Bronchial epithelial cell (primary cell): ENCODE measurements at regions not wholly inside any gene's neighbourhood (a gene's known extent, or its start where the extent isn't known, plus 50 kb on each side); places are given as distances from the start of the nearest gene placed in this dataset.

Source experiments
- DNase-seq: peaks from one replicate; pipeline ENCODE4 v3.0.0-alpha.2; 2010; ENCODE audit warnings: low read depth
- FAIRE-seq: peaks from 2 replicates; lab custom pipeline; 2011; peaks lifted over from hg19 to GRCh38; lab: Jason Lieb, UNC
- H3K27me3 ChIP-seq: 2 replicates; pipeline ENCODE4 v1.5.1; 2011; ENCODE audit warnings: low read length; ENCODE audit not compliant: control insufficient read depth, insufficient read depth
- H3K36me3 ChIP-seq: 2 replicates; pipeline ENCODE4 v1.5.1; 2011; ENCODE audit warnings: low read length; ENCODE audit not compliant: control insufficient read depth, insufficient read depth
- H3K4me3 ChIP-seq: 2 replicates; pipeline ENCODE4 v1.5.1; 2011; ENCODE audit warnings: mild to moderate bottlenecking, low read depth, low read length, control low read depth
- CTCF ChIP-seq: IDR thresholded peaks from 2 replicates; pipeline ENCODE4 v1.5.1; 2011; ENCODE audit warnings: mild to moderate bottlenecking, moderate library complexity, low read length, control low read depth, inconsistent platforms; ENCODE audit not compliant: insufficient read depth, severe bottlenecking

- Histone ChIP-seq H3K36me3 (no peaks in the 10 kb centered on the region), H3K4me3 (no peak overlapping the region), H3K27me3 (no peaks in the 10 kb centered on the region)
- no peak for TF ChIP-seq CTCF
- FAIRE-seq (peak; percentile 43), DNase-seq (no peak)
Observed at GRCh38 chr1:178629252-178630154, 95.5 kb upstream of the RALGPS2 start.

- no peak for FAIRE-seq
- Histone ChIP-seq H3K4me3 (no peak overlapping the region), H3K36me3 (no peaks in the 10 kb centered on the region), H3K27me3 (no peaks in the 10 kb centered on the region)
- no peak for TF ChIP-seq CTCF
- DNase-seq = no peak
Observed at GRCh38 chr1:178630417-178630816, 94.6 kb upstream of the RALGPS2 start.

GRCh38 chr1:178632653-178633052, 92.4 kb upstream of the RALGPS2 start:
- Histone ChIP-seq H3K27me3 (no peaks in the 10 kb centered on the region), H3K36me3 (no peaks in the 10 kb centered on the region), H3K4me3 (no peak overlapping the region)
- DNase-seq (peak; percentile 48), FAIRE-seq (no peak)
- TF ChIP-seq CTCF = no peak

GRCh38 chr1:178633056-178633455, 92.0 kb upstream of the RALGPS2 start:
- Histone ChIP-seq H3K36me3 (no peaks in the 10 kb centered on the region), H3K27me3 (no peaks in the 10 kb centered on the region), H3K4me3 (no peak overlapping the region)
- peak; percentile 92 for DNase-seq
- FAIRE-seq = peak; percentile 32
- no peak for TF ChIP-seq CTCF

GRCh38 chr1:178634445-178634844, 90.6 kb upstream of the RALGPS2 start:
- Histone ChIP-seq H3K36me3 (no peaks in the 10 kb centered on the region), H3K27me3 (no peaks in the 10 kb centered on the region), H3K4me3 (no peak overlapping the region)
- no peak for TF ChIP-seq CTCF
- DNase-seq = no peak
- no peak for FAIRE-seq
